Osteoblast (primary cell): ENCODE measurements at regions not wholly inside any gene's neighbourhood (a gene's known extent, or its start where the extent isn't known, plus 50 kb on each side); places are given as distances from the start of the nearest gene placed in this dataset.

Experiments
- DNase-seq: peaks from one replicate; pipeline ENCODE4 v3.0.0; 2011; ENCODE audit warnings: low spot score, mixed read lengths; ENCODE audit not compliant: insufficient read length; ENCODE audit errors: missing footprints
- H2AFZ ChIP-seq: 2 replicates; pipeline ENCODE4 v1.6.0; 2011; ENCODE audit warnings: mild to moderate bottlenecking, low read length
- H3K27ac ChIP-seq: 2 replicates; pipeline ENCODE4 v1.5.1; 2011; ENCODE audit warnings: mild to moderate bottlenecking, low read depth, low read length, moderate library complexity
- H3K27me3 ChIP-seq: 2 replicates; pipeline ENCODE4 v1.6.0; 2012; ENCODE audit warnings: mild to moderate bottlenecking, control low read depth, inconsistent platforms, low read length, moderate library complexity; ENCODE audit not compliant: insufficient read depth
- H3K36me3 ChIP-seq: 2 replicates; pipeline ENCODE4 v1.5.1; 2011; ENCODE audit warnings: mild to moderate bottlenecking, low read length, control low read depth, moderate library complexity; ENCODE audit not compliant: insufficient read depth
- H3K4me1 ChIP-seq: 2 replicates; pipeline ENCODE4 v1.5.1; 2011; ENCODE audit warnings: mild to moderate bottlenecking, low read length, control low read depth, moderate library complexity; ENCODE audit not compliant: insufficient read depth
- H3K4me2 ChIP-seq: 2 replicates; pipeline ENCODE4 v1.6.0; 2011; ENCODE audit warnings: mild to moderate bottlenecking, low read length; ENCODE audit not compliant: insufficient read depth
- H3K4me3 ChIP-seq: fragments of 200-600 bp; sonication (generic); 3 replicates; pipeline ENCODE4 v1.5.1; 2012; ENCODE audit warnings: mild to moderate bottlenecking, low read length, inconsistent platforms; ENCODE audit not compliant: insufficient read depth
- H3K79me2 ChIP-seq: 2 replicates; pipeline ENCODE4 v1.6.0; 2012; ENCODE audit warnings: mild to moderate bottlenecking, low read length, control low read depth, inconsistent platforms; ENCODE audit not compliant: insufficient read depth
- H3K9me3 ChIP-seq: 2 replicates; pipeline ENCODE4 v1.5.1; 2011; ENCODE audit warnings: low read depth, low read length, control low read depth
- H4K20me1 ChIP-seq: 2 replicates; pipeline ENCODE4 v1.6.0; 2012; ENCODE audit warnings: mild to moderate bottlenecking, low read length, control low read depth; ENCODE audit not compliant: insufficient read depth
- CTCF ChIP-seq: IDR thresholded peaks from 2 replicates; pipeline ENCODE4 v1.5.1; 2011; ENCODE audit warnings: mild to moderate bottlenecking, low read depth, low read length, moderate library complexity; ENCODE audit errors: extremely low read depth

GRCh38 chr1:56424744-56425493 is 154.4 kb downstream of the PLPP3 start:
- Histone ChIP-seq H3K9me3 (no peaks in the 10 kb centered on the region), H2AFZ (no peak overlapping the region), H3K4me2 (no peak overlapping the region), H3K27me3 (no peaks in the 10 kb centered on the region), H3K79me2 (no peaks in the 10 kb centered on the region), H3K4me3 (no peak overlapping the region), H3K27ac (no peak overlapping the region), H4K20me1 (no peaks in the 10 kb centered on the region), H3K36me3 (no peaks in the 10 kb centered on the region), H3K4me1 (no peaks in the 10 kb centered on the region)
- TF ChIP-seq CTCF = no peak
- no peak for DNase-seq

- Histone ChIP-seq H3K9me3 (no peaks in the 10 kb centered on the region), H2AFZ (no peak overlapping the region), H3K4me3 (no peak overlapping the region), H3K4me1 (no peaks in the 10 kb centered on the region), H3K79me2 (no peaks in the 10 kb centered on the region), H3K36me3 (no peaks in the 10 kb centered on the region), H3K4me2 (no peak overlapping the region), H3K27ac (no peak overlapping the region), H4K20me1 (no peaks in the 10 kb centered on the region), H3K27me3 (no peaks in the 10 kb centered on the region)
- DNase-seq = no peak
- no peak for TF ChIP-seq CTCF
Observed at GRCh38 chr1:56423716-56424115, 155.6 kb downstream of the PLPP3 start.

GRCh38 chr1:56418151-56418631 is 161.2 kb downstream of the PLPP3 start:
- Histone ChIP-seq H3K4me3 (no peak overlapping the region), H3K9me3 (no peaks in the 10 kb centered on the region), H3K27me3 (no peaks in the 10 kb centered on the region), H3K4me2 (no peak overlapping the region), H3K79me2 (no peaks in the 10 kb centered on the region), H4K20me1 (no peaks in the 10 kb centered on the region), H2AFZ (no peak overlapping the region), H3K27ac (no peak overlapping the region), H3K4me1 (peaks cover 7% of the 10 kb centered on the region), H3K36me3 (no peaks in the 10 kb centered on the region)
- DNase-seq = no peak
- no peak for TF ChIP-seq CTCF

- Histone ChIP-seq H3K27me3 (no peaks in the 10 kb centered on the region), H3K79me2 (no peaks in the 10 kb centered on the region), H3K27ac (no peak overlapping the region), H2AFZ (no peak overlapping the region), H4K20me1 (no peaks in the 10 kb centered on the region), H3K36me3 (no peaks in the 10 kb centered on the region), H3K4me3 (no peak overlapping the region), H3K4me1 (peaks cover 7% of the 10 kb centered on the region), H3K4me2 (no peak overlapping the region), H3K9me3 (no peaks in the 10 kb centered on the region)
- no peak for TF ChIP-seq CTCF
- DNase-seq = no peak
Observed at GRCh38 chr1:56417646-56418045, 161.7 kb downstream of the PLPP3 start.
